Natural killer cell (primary cell): ENCODE measurements at regions not wholly inside any gene's neighbourhood (a gene's known extent, or its start where the extent isn't known, plus 50 kb on each side); places are given as distances from the start of the nearest gene placed in this dataset.

Experiments
- ATAC-seq, 3 donors: fragments of 150-1000 bp in 2 of 3; fragments of 200-7000 bp in 1 of 3; cut with Tn5 transposase; 1 replicate in 1 of 3; 2 replicates in 2 of 3; pipeline ENCODE4 v1.10.0; 2021; ENCODE audit warnings: mild to moderate bottlenecking in 2 of 3, moderate library complexity in 2 of 3
- DNase-seq, 2 donors: peaks; one replicate each; pipeline versions ENCODE4 v3.0.0 to v3.0.0-alpha.2; 2013 to 2021; ENCODE audit warnings: mixed read lengths in 1 of 2
- H3K27ac ChIP-seq: one replicate; pipeline ENCODE4 v1.5.1; 2013; ENCODE audit warnings: mild to moderate bottlenecking, low read length
- H3K27me3 ChIP-seq: one replicate; pipeline ENCODE4 v1.6.1; 2013; ENCODE audit warnings: low read length; ENCODE audit not compliant: control insufficient read depth, insufficient read depth
- H3K36me3 ChIP-seq: one replicate; pipeline ENCODE4 v1.6.1; 2013; ENCODE audit warnings: low read length; ENCODE audit not compliant: control insufficient read depth, insufficient read depth
- H3K4me1 ChIP-seq: one replicate; pipeline ENCODE4 v1.6.1; 2013; ENCODE audit warnings: low read length; ENCODE audit not compliant: control insufficient read depth, insufficient read depth
- H3K4me3 ChIP-seq: one replicate; pipeline ENCODE4 v1.5.1; 2013; ENCODE audit warnings: low read length
- H3K9me3 ChIP-seq: one replicate; pipeline ENCODE4 v1.6.1; 2013; ENCODE audit warnings: low read length; ENCODE audit not compliant: control insufficient read depth, insufficient read depth
- H3K27ac Mint-ChIP-seq, 2 donors: one replicate each; pipeline ENCODE4 v1.8.0; 2022; ENCODE audit warnings: mild to moderate bottlenecking in 2 of 2, mixed read lengths in 2 of 2, moderate library complexity in 1 of 2
- H3K27me3 Mint-ChIP-seq, 2 donors: one replicate each; pipeline ENCODE4 v1.8.0; 2022; ENCODE audit warnings: low read depth in 2 of 2, mixed read lengths in 2 of 2
- H3K36me3 Mint-ChIP-seq: one replicate; pipeline ENCODE4 v1.8.0; 2022; ENCODE audit warnings: mixed read lengths
- H3K4me1 Mint-ChIP-seq, 2 donors: one replicate each; pipeline ENCODE4 v1.8.0; 2022; ENCODE audit warnings: mixed read lengths in 2 of 2
- H3K4me3 Mint-ChIP-seq: one replicate; pipeline ENCODE4 v1.8.0; 2022; ENCODE audit warnings: mild to moderate bottlenecking, moderate library complexity, mixed read lengths
- H3K9me3 Mint-ChIP-seq, 2 donors: one replicate each; pipeline ENCODE4 v1.8.0; 2022; ENCODE audit warnings: mixed read lengths in 2 of 2
- WGBS: methylation state at CpG from one replicate; pipeline ENCODE4 v1.1.7; 2013; ENCODE audit warnings: missing lambda C conversion rate; ENCODE audit not compliant: insufficient coverage; 5-methylcytosine and 5-hydroxymethylcytosine counted together
- intact Hi-C: fragments of 100-400 bp; cut with micrococcal nuclease; formaldehyde crosslinking; loops from one replicate; pipeline ENCODE4 v1.14.2; 2022
- TF ChIP-seq, protein P1 (sequence below): fragments of 200-600 bp; IDR thresholded peaks from one replicate; pipeline ENCODE4 v1.8.0; 2022; ENCODE audit warnings: antibody characterized with exemption

- no peaks in the 10 kb centered on the region for H3K4me1 ChIP-seq
- ATAC-seq (no peak), DNase-seq (no peak)
- Mint-ChIP-seq H3K9me3 (no peaks in the 10 kb centered on the region), H3K4me3 (no peak overlapping the region), H3K27me3 (peaks cover 4 to 13% of the 10 kb centered on the region in 2 donors), H3K36me3 (no peaks in the 10 kb centered on the region), H3K27ac (no peak overlapping the region), H3K4me1 (peaks cover 6% of the 10 kb centered on the region in 2 donors)
- no peak overlapping the region for H3K4me3 ChIP-seq
- intact Hi-C loops = no loop called here
- 100% methylated on average over 1 of the region's 1 CpG for WGBS
- TF ChIP-seq, protein P1, sequence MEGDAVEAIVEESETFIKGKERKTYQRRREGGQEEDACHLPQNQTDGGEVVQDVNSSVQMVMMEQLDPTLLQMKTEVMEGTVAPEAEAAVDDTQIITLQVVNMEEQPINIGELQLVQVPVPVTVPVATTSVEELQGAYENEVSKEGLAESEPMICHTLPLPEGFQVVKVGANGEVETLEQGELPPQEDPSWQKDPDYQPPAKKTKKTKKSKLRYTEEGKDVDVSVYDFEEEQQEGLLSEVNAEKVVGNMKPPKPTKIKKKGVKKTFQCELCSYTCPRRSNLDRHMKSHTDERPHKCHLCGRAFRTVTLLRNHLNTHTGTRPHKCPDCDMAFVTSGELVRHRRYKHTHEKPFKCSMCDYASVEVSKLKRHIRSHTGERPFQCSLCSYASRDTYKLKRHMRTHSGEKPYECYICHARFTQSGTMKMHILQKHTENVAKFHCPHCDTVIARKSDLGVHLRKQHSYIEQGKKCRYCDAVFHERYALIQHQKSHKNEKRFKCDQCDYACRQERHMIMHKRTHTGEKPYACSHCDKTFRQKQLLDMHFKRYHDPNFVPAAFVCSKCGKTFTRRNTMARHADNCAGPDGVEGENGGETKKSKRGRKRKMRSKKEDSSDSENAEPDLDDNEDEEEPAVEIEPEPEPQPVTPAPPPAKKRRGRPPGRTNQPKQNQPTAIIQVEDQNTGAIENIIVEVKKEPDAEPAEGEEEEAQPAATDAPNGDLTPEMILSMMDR = no peak
- no peaks in the 10 kb centered on the region for H3K9me3 ChIP-seq
- no peaks in the 10 kb centered on the region for H3K27me3 ChIP-seq
- H3K36me3 ChIP-seq = no peaks in the 10 kb centered on the region
- H3K27ac ChIP-seq = no peak overlapping the region
These were observed 159.2 kb downstream of the ARRDC3 start for GRCh38 chr5:91223886-91224285.

DNA sequence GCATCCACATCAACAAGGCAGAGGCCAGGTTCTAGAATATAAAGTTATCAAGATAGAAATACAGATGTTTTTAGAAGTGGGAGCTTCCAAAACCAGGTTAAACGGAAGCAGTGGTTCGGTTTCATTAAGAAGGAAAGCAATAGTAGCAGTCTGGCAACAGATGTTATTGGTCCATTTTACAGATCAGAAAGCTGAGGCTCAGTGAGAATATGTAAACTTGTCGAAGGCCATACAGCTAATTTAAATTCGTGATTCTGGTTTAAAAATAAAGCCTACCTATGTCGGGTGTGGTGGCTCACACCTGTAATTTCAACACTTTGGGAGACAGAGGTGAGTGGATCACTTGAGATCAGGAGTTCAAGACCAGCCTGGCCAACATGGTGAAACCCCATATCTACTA, 160.6 kb downstream of the ARRDC3 start:
- H3K27ac ChIP-seq = no peak overlapping the region
- H3K27ac Mint-ChIP-seq = no peak overlapping the region
- H3K36me3 ChIP-seq = no peaks in the 10 kb centered on the region
- 95% methylated on average over 5 of the region's 5 CpGs for WGBS
- H3K36me3 Mint-ChIP-seq = no peaks in the 10 kb centered on the region
- ATAC-seq = no peak
- intact Hi-C loops = no loop called here
- peaks cover 6% of the 10 kb centered on the region in 2 donors for H3K4me1 Mint-ChIP-seq
- H3K4me1 ChIP-seq = no peaks in the 10 kb centered on the region
- no peaks in the 10 kb centered on the region for H3K9me3 ChIP-seq
- no peaks in the 10 kb centered on the region for H3K9me3 Mint-ChIP-seq
- DNase-seq = no peak
- no peak overlapping the region for H3K4me3 ChIP-seq
- TF ChIP-seq, protein P1 = no peak
- no peak overlapping the region for H3K4me3 Mint-ChIP-seq
- H3K27me3 ChIP-seq = no peaks in the 10 kb centered on the region
- peaks cover 4 to 13% of the 10 kb centered on the region in 2 donors for H3K27me3 Mint-ChIP-seq

DNA sequence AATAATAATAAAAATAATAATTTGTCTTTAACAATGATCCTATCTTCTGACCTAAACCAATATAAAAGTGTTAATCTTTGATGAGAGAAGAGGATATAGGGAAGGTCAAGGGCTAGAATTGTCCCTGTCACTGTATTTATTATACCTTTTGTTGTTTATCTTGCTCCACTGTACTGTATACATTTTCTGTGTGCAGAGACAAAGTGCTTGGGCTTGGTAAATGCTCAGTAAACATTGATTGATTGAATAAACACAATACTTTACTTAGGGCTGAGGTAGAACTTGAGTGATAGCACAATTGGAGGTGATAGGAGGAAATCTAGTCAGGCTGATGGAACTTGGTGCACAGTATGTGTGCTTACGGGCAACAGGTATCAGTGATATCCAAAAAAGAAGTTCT, 161.2 kb downstream of the ARRDC3 start:
- ATAC-seq = no peak
- Mint-ChIP-seq H3K27ac (no peak overlapping the region), H3K4me1 (peaks cover 6% of the 10 kb centered on the region in 2 donors), H3K27me3 (peaks cover 4 to 13% of the 10 kb centered on the region in 2 donors), H3K4me3 (no peak overlapping the region), H3K36me3 (no peaks in the 10 kb centered on the region), H3K9me3 (no peaks in the 10 kb centered on the region)
- Histone ChIP-seq H3K36me3 (no peaks in the 10 kb centered on the region), H3K4me3 (no peak overlapping the region), H3K9me3 (no peaks in the 10 kb centered on the region), H3K27ac (no peak overlapping the region), H3K27me3 (no peaks in the 10 kb centered on the region), H3K4me1 (no peaks in the 10 kb centered on the region)
- TF ChIP-seq, protein P1 = no peak
- WGBS = 88% methylated on average over 1 of the region's 1 CpG
- no peak for DNase-seq
- intact Hi-C loops = no loop called here

GRCh38 chr5:91219803-91220371, 163.2 kb downstream of the ARRDC3 start:
- peaks cover 6% of the 10 kb centered on the region in 2 donors for H3K4me1 Mint-ChIP-seq
- Histone ChIP-seq H3K27ac (no peak overlapping the region), H3K27me3 (no peaks in the 10 kb centered on the region), H3K36me3 (no peaks in the 10 kb centered on the region), H3K9me3 (no peaks in the 10 kb centered on the region), H3K4me1 (no peaks in the 10 kb centered on the region), H3K4me3 (no peak overlapping the region)
- H3K4me3 Mint-ChIP-seq = no peak overlapping the region
- ATAC-seq (peak in 2 of 3 donors; percentile 60 to 73), DNase-seq (peak in 1 of 2 donors; percentile 57)
- no peaks in the 10 kb centered on the region for H3K36me3 Mint-ChIP-seq
- 60% methylated on average over 2 of the region's 3 CpGs for WGBS
- TF ChIP-seq, protein P1 = peak; percentile 21
- H3K27me3 Mint-ChIP-seq = peaks cover 4 to 9% of the 10 kb centered on the region in 2 donors
- intact Hi-C loops = loop anchor here (1.0 to 5.0 kb wide), 2 partner anchors 123 to 164 kb away; no protein-coding TSS in a partner anchor
- H3K9me3 Mint-ChIP-seq = no peaks in the 10 kb centered on the region
- H3K27ac Mint-ChIP-seq = peak overlapping the region in 1 of 2 donors; percentile 29
